WTC11 (cell line): ENCODE measurements at regions not wholly inside any gene's neighbourhood (a gene's known extent, or its start where the extent isn't known, plus 50 kb on each side); places are given as distances from the start of the nearest gene placed in this dataset.

ENCODE experiments used
- ATAC-seq: fragments of 200-7000 bp; cut with Tn5 transposase; 2 replicates; pipeline ENCODE4 v1.10.0; 2021; ENCODE audit warnings: mild to moderate bottlenecking, moderate library complexity
- CTCF ChIA-PET: fragments of 300-600 bp; sonication (Branson Sonifier 250); formaldehyde crosslinking; loops from one replicate; lab custom pipeline; 2021; ENCODE audit warnings: antibody characterized with exemption; lab: Charles Lee
- POLR2A ChIA-PET: fragments of 350-600 bp; sonication (Branson Sonifier 250); formaldehyde crosslinking; loops from one replicate; lab custom pipeline; 2021; ENCODE audit warnings: antibody characterized with exemption; lab: Charles Lee
- DNase-seq: peaks from one replicate; pipeline ENCODE4 v3.0.0; 2021; ENCODE audit warnings: low spot score
- H3K27ac Mint-ChIP-seq: 2 replicates; pipeline ENCODE4 v1.8.0; 2021; ENCODE audit warnings: mixed read lengths
- H3K27me3 Mint-ChIP-seq: 2 replicates; pipeline ENCODE4 v1.8.0; 2021; ENCODE audit warnings: low read depth, mild to moderate bottlenecking, moderate library complexity, mixed read lengths
- H3K36me3 Mint-ChIP-seq: 2 replicates; pipeline ENCODE4 v1.8.0; 2021; ENCODE audit warnings: mixed read lengths
- H3K4me1 Mint-ChIP-seq: 2 replicates; pipeline ENCODE4 v1.8.0; 2022; ENCODE audit warnings: mixed read lengths
- H3K4me3 Mint-ChIP-seq: 2 replicates; pipeline ENCODE4 v1.8.0; 2021; ENCODE audit warnings: mild to moderate bottlenecking, moderate library complexity, mixed read lengths
- H3K9me3 Mint-ChIP-seq: 2 replicates; pipeline ENCODE4 v1.8.0; 2021; ENCODE audit warnings: mixed read lengths
- GABPB1 ChIP-seq: sonication (generic); formaldehyde crosslinking; IDR thresholded peaks from 2 replicates; pipeline ENCODE4 v1.8.1; 2023; ENCODE audit warnings: mild to moderate bottlenecking, missing genetic modification reagents
- GTF2I ChIP-seq: fragments of 250-450 bp; sonication (Bioruptor Pico); conservative IDR thresholded peaks from 2 replicates; pipeline ENCODE4 v1.4.0; 2021; ENCODE audit warnings: mild to moderate bottlenecking
- HMGA2 ChIP-seq: fragments of 250-450 bp; sonication (Bioruptor Pico); IDR thresholded peaks from 2 replicates; pipeline ENCODE4 v1.4.0; 2021; ENCODE audit warnings: mild to moderate bottlenecking, moderate library complexity
- JAZF1 ChIP-seq: fragments of 250-450 bp; sonication (Bioruptor Pico); IDR thresholded peaks from 2 replicates; pipeline ENCODE4 v1.9.0; 2021; ENCODE audit warnings: moderate library complexity, mild to moderate bottlenecking, inconsistent platforms
- SMAD4 ChIP-seq: sonication (generic); formaldehyde crosslinking; IDR thresholded peaks from 2 replicates; pipeline ENCODE4 v1.8.0; 2022; ENCODE audit warnings: mild to moderate bottlenecking, missing genetic modification reagents
- SP1 ChIP-seq: sonication (generic); formaldehyde crosslinking; conservative IDR thresholded peaks from 2 replicates; pipeline ENCODE4 v1.8.1; 2022; ENCODE audit warnings: missing genetic modification reagents
- TEAD1 ChIP-seq: sonication (generic); formaldehyde crosslinking; IDR thresholded peaks from 2 replicates; pipeline ENCODE4 v1.8.0; 2022; ENCODE audit warnings: mild to moderate bottlenecking, missing genetic modification reagents
- TP53 ChIP-seq: sonication (generic); formaldehyde crosslinking; IDR thresholded peaks from 2 replicates; pipeline ENCODE4 v1.8.1; 2023; ENCODE audit warnings: mild to moderate bottlenecking, missing genetic modification reagents
- ZNF263 ChIP-seq: sonication (generic); formaldehyde crosslinking; IDR thresholded peaks from 2 replicates; pipeline ENCODE4 v1.8.1; 2022; ENCODE audit warnings: low read depth, mild to moderate bottlenecking, moderate library complexity, missing genetic modification reagents
- TF ChIP-seq, protein P1 (sequence below): sonication (generic); formaldehyde crosslinking; IDR thresholded peaks from 2 replicates; pipeline ENCODE4 v1.8.1; 2023; ENCODE audit warnings: mild to moderate bottlenecking, moderate library complexity, missing genetic modification reagents
- TF ChIP-seq, protein P2 (sequence below): sonication (generic); formaldehyde crosslinking; IDR thresholded peaks from 2 replicates; pipeline ENCODE4 v1.8.0; 2023; ENCODE audit warnings: missing genetic modification reagents, mild to moderate bottlenecking, borderline replicate concordance
- TF ChIP-seq, protein P3 (sequence below): sonication (generic); formaldehyde crosslinking; IDR thresholded peaks from 2 replicates; pipeline ENCODE4 v1.8.1; 2022; ENCODE audit warnings: mild to moderate bottlenecking, missing genetic modification reagents, moderate library complexity, borderline replicate concordance
- TF ChIP-seq, protein P4 (sequence below): sonication (generic); formaldehyde crosslinking; IDR thresholded peaks from 2 replicates; pipeline ENCODE4 v1.8.1; 2022; ENCODE audit warnings: missing genetic modification reagents, borderline replicate concordance
- TF ChIP-seq, protein P5 (sequence below): sonication (generic); formaldehyde crosslinking; IDR thresholded peaks from 2 replicates; pipeline ENCODE4 v1.8.1; 2022; ENCODE audit warnings: mild to moderate bottlenecking, moderate library complexity, missing genetic modification reagents
- TF ChIP-seq, protein P6 (sequence below): fragments of 250-450 bp; sonication (Bioruptor Pico); IDR thresholded peaks from 2 replicates; pipeline ENCODE4 v1.8.0; 2021; ENCODE audit warnings: mild to moderate bottlenecking
- TF ChIP-seq, protein P7 (sequence below): sonication (generic); formaldehyde crosslinking; IDR thresholded peaks from 2 replicates; pipeline ENCODE4 v1.8.0; 2023; ENCODE audit warnings: mild to moderate bottlenecking, missing genetic modification reagents

DNA sequence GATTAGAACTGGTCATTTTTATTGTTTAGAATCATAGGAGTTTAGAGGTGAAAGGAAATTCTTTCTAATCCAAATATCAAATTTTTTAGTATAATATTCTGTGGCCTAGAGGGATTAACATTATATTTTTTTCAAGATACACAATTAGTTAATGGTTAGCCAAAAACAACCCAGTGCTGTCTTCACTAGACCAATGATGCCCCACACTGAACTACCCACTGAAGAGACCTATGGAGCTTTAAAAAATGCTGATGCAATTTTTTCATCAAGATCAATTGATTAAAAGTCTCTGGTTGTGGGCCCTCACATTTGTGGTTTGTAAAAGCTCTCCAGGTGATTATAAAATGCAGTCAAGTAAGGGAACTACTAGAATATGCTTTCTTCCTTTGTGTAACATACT is 274.1 kb upstream of the C9orf72 start:
- CTCF ChIA-PET = no interaction called here
- no peak overlapping the region for H3K27ac Mint-ChIP-seq
- H3K36me3 Mint-ChIP-seq = no peaks in the 10 kb centered on the region
- H3K4me1 Mint-ChIP-seq = peaks cover 16% of the 10 kb centered on the region
- H3K27me3 Mint-ChIP-seq = no peaks in the 10 kb centered on the region
- no peak for ATAC-seq
- no peak for DNase-seq
- H3K9me3 Mint-ChIP-seq = peaks cover 2% of the 10 kb centered on the region; the same call in 1 of the 2 replicates
- TF ChIP-seq, protein P1, sequence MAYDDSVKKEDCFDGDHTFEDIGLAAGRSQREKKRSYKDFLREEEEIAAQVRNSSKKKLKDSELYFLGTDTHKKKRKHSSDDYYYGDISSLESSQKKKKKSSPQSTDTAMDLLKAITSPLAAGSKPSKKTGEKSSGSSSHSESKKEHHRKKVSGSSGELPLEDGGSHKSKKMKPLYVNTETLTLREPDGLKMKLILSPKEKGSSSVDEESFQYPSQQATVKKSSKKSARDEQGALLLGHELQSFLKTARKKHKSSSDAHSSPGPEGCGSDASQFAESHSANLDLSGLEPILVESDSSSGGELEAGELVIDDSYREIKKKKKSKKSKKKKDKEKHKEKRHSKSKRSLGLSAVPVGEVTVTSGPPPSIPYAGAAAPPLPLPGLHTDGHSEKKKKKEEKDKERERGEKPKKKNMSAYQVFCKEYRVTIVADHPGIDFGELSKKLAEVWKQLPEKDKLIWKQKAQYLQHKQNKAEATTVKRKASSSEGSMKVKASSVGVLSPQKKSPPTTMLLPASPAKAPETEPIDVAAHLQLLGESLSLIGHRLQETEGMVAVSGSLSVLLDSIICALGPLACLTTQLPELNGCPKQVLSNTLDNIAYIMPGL = no peak
- TF ChIP-seq JAZF1 (CRISPR knock-in tag) (no peak), SMAD4 (CRISPR knock-in tag) (no peak), HMGA2 (no peak), ZNF263 (CRISPR knock-in tag) (no peak), GTF2I (CRISPR knock-in tag) (no peak), TEAD1 (CRISPR knock-in tag) (no peak), SP1 (CRISPR knock-in tag) (no peak), GABPB1 (CRISPR knock-in tag) (no peak), TP53 (CRISPR knock-in tag) (no peak)
- TF ChIP-seq, protein P2, sequence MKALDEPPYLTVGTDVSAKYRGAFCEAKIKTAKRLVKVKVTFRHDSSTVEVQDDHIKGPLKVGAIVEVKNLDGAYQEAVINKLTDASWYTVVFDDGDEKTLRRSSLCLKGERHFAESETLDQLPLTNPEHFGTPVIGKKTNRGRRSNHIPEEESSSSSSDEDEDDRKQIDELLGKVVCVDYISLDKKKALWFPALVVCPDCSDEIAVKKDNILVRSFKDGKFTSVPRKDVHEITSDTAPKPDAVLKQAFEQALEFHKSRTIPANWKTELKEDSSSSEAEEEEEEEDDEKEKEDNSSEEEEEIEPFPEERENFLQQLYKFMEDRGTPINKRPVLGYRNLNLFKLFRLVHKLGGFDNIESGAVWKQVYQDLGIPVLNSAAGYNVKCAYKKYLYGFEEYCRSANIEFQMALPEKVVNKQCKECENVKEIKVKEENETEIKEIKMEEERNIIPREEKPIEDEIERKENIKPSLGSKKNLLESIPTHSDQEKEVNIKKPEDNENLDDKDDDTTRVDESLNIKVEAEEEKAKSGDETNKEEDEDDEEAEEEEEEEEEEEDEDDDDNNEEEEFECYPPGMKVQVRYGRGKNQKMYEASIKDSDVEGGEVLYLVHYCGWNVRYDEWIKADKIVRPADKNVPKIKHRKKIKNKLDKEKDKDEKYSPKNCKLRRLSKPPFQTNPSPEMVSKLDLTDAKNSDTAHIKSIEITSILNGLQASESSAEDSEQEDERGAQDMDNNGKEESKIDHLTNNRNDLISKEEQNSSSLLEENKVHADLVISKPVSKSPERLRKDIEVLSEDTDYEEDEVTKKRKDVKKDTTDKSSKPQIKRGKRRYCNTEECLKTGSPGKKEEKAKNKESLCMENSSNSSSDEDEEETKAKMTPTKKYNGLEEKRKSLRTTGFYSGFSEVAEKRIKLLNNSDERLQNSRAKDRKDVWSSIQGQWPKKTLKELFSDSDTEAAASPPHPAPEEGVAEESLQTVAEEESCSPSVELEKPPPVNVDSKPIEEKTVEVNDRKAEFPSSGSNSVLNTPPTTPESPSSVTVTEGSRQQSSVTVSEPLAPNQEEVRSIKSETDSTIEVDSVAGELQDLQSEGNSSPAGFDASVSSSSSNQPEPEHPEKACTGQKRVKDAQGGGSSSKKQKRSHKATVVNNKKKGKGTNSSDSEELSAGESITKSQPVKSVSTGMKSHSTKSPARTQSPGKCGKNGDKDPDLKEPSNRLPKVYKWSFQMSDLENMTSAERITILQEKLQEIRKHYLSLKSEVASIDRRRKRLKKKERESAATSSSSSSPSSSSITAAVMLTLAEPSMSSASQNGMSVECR (CRISPR knock-in tag) = no peak
- TF ChIP-seq, protein P3, sequence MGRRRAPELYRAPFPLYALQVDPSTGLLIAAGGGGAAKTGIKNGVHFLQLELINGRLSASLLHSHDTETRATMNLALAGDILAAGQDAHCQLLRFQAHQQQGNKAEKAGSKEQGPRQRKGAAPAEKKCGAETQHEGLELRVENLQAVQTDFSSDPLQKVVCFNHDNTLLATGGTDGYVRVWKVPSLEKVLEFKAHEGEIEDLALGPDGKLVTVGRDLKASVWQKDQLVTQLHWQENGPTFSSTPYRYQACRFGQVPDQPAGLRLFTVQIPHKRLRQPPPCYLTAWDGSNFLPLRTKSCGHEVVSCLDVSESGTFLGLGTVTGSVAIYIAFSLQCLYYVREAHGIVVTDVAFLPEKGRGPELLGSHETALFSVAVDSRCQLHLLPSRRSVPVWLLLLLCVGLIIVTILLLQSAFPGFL (CRISPR knock-in tag) = no peak
- TF ChIP-seq, protein P4, sequence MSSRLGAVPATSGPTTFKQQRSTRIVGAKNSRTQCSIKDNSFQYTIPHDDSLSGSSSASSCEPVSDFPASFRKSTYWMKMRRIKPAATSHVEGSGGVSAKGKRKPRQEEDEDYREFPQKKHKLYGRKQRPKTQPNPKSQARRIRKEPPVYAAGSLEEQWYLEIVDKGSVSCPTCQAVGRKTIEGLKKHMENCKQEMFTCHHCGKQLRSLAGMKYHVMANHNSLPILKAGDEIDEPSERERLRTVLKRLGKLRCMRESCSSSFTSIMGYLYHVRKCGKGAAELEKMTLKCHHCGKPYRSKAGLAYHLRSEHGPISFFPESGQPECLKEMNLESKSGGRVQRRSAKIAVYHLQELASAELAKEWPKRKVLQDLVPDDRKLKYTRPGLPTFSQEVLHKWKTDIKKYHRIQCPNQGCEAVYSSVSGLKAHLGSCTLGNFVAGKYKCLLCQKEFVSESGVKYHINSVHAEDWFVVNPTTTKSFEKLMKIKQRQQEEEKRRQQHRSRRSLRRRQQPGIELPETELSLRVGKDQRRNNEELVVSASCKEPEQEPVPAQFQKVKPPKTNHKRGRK (CRISPR knock-in tag) = no peak
- TF ChIP-seq, protein P5, sequence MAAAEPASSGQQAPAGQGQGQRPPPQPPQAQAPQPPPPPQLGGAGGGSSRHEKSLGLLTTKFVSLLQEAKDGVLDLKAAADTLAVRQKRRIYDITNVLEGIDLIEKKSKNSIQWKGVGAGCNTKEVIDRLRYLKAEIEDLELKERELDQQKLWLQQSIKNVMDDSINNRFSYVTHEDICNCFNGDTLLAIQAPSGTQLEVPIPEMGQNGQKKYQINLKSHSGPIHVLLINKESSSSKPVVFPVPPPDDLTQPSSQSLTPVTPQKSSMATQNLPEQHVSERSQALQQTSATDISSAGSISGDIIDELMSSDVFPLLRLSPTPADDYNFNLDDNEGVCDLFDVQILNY (CRISPR knock-in tag) = no peak
- TF ChIP-seq, protein P6, sequence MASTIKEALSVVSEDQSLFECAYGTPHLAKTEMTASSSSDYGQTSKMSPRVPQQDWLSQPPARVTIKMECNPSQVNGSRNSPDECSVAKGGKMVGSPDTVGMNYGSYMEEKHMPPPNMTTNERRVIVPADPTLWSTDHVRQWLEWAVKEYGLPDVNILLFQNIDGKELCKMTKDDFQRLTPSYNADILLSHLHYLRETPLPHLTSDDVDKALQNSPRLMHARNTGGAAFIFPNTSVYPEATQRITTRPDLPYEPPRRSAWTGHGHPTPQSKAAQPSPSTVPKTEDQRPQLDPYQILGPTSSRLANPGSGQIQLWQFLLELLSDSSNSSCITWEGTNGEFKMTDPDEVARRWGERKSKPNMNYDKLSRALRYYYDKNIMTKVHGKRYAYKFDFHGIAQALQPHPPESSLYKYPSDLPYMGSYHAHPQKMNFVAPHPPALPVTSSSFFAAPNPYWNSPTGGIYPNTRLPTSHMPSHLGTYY (CRISPR knock-in tag) = no peak
- TF ChIP-seq, protein P7, sequence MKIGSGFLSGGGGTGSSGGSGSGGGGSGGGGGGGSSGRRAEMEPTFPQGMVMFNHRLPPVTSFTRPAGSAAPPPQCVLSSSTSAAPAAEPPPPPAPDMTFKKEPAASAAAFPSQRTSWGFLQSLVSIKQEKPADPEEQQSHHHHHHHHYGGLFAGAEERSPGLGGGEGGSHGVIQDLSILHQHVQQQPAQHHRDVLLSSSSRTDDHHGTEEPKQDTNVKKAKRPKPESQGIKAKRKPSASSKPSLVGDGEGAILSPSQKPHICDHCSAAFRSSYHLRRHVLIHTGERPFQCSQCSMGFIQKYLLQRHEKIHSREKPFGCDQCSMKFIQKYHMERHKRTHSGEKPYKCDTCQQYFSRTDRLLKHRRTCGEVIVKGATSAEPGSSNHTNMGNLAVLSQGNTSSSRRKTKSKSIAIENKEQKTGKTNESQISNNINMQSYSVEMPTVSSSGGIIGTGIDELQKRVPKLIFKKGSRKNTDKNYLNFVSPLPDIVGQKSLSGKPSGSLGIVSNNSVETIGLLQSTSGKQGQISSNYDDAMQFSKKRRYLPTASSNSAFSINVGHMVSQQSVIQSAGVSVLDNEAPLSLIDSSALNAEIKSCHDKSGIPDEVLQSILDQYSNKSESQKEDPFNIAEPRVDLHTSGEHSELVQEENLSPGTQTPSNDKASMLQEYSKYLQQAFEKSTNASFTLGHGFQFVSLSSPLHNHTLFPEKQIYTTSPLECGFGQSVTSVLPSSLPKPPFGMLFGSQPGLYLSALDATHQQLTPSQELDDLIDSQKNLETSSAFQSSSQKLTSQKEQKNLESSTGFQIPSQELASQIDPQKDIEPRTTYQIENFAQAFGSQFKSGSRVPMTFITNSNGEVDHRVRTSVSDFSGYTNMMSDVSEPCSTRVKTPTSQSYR (CRISPR knock-in tag) = no peak
- no peak overlapping the region for H3K4me3 Mint-ChIP-seq
- POLR2A ChIA-PET = no interaction called here
